Cardiac fibroblast (primary cell): ENCODE measurements at regions not wholly inside any gene's neighbourhood (a gene's known extent, or its start where the extent isn't known, plus 50 kb on each side); places are given as distances from the start of the nearest gene placed in this dataset.
"Not testable (repeated sequence)": the region's sequence is repeated elsewhere in the genome, so short reads cannot be mapped to it uniquely, and the experiment has no call there.

Experiments
- DNase-seq, 2 donors: peaks; one replicate each; pipeline versions ENCODE4 v3.0.0 to v3.0.0-alpha.2; 2010; ENCODE audit warnings: low read depth in 2 of 2
- H3K4me3 ChIP-seq, 2 donors: replicated peaks in 1 of 2; 1 replicate in 1 of 2; 2 replicates in 1 of 2; pipeline ENCODE4 v1.5.1; 2011; ENCODE audit warnings: low read depth in 2 of 2, low read length in 2 of 2, mild to moderate bottlenecking in 2 of 2, moderate library complexity in 1 of 2
- TF ChIP-seq, protein P1 (sequence below): IDR thresholded peaks from one replicate; pipeline ENCODE4 v1.5.1; 2011; ENCODE audit warnings: low read depth, mild to moderate bottlenecking, low read length, inconsistent platforms

- TF ChIP-seq, protein P1, sequence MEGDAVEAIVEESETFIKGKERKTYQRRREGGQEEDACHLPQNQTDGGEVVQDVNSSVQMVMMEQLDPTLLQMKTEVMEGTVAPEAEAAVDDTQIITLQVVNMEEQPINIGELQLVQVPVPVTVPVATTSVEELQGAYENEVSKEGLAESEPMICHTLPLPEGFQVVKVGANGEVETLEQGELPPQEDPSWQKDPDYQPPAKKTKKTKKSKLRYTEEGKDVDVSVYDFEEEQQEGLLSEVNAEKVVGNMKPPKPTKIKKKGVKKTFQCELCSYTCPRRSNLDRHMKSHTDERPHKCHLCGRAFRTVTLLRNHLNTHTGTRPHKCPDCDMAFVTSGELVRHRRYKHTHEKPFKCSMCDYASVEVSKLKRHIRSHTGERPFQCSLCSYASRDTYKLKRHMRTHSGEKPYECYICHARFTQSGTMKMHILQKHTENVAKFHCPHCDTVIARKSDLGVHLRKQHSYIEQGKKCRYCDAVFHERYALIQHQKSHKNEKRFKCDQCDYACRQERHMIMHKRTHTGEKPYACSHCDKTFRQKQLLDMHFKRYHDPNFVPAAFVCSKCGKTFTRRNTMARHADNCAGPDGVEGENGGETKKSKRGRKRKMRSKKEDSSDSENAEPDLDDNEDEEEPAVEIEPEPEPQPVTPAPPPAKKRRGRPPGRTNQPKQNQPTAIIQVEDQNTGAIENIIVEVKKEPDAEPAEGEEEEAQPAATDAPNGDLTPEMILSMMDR = no peak
- no peak overlapping the region for H3K4me3 ChIP-seq
- DNase-seq = no peak
These were observed 113.2 kb upstream of the CHST9 start for GRCh38 chr18:27298214-27298804.

GRCh38 chr18:27285973-27286562, 101.0 kb upstream of the CHST9 start:
- DNase-seq = not testable (repeated sequence)

GRCh38 chr18:27278131-27278530, 93.0 kb upstream of the CHST9 start:
- DNase-seq = no peak

More at GRCh38 chr18:27285973-27286562, 101.0 kb upstream of the CHST9 start:
- not testable (repeated sequence) for H3K4me3 ChIP-seq

DNA sequence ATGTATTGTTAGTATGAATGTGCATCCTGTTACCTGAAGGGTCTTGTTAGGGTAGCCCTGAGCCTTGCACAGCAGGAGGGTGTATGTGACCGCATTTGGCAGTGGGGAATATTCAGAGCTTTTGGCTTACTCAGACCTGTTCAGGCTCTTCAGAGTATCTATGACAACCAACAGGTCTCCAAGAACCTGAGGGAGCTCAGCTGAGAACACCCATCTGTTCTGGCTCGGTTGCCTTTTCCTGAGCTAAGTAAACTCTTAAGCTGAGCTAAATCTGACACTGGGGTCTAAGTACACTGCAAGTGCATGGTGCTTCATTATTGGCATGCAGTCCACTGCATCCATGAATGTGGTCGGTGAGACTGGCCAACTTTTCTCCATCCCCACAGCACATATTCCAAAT, 92.4 kb upstream of the CHST9 start:
- TF ChIP-seq, protein P1 = no peak
- no peak for DNase-seq
- H3K4me3 ChIP-seq = no peak overlapping the region

More at GRCh38 chr18:27278131-27278530, 93.0 kb upstream of the CHST9 start:
- TF ChIP-seq, protein P1 = no peak
- no peak overlapping the region for H3K4me3 ChIP-seq

DNA sequence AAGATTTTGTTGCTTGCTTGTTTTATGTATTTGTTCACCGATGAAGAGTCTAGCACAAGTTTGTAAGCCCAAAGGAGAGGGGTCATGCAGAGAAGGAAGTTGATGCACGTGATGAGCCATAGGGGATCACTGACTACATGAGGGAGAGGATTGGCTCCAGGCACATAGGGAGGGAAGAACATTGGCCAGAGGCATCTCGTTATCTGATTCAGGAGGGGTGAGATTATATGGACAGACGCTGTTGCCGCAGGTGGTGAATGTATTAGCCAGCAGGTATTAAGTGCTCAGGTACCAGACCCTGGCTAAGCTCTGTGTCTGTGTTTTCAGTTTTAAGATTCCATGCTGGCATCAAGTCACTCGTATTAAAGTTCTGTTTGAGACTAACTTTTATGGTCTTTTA, 91.8 kb upstream of the CHST9 start:
- TF ChIP-seq, protein P1 = no peak
- DNase-seq = no peak
- H3K4me3 ChIP-seq = no peak overlapping the region

DNA sequence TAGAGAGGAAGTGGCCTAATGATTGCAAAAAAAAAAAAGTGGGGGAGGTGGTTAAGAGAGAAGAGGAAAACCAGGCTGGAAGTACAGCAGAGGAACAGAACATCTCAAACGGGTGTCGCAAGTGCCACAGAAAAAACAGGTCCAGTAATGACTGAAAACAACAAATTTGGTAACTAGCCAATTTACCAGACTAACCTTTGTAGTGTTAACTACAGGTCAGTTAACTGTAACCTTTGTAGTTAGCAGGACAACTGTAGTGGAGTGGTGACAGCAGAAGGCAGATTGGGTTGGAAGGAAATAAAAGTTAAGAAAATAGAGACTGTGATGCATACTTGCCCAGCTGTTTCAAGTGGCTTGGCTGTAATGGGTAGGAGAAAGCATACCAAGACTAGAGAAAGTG, 91.4 kb upstream of the CHST9 start:
- no peak overlapping the region for H3K4me3 ChIP-seq
- DNase-seq = no peak

DNA sequence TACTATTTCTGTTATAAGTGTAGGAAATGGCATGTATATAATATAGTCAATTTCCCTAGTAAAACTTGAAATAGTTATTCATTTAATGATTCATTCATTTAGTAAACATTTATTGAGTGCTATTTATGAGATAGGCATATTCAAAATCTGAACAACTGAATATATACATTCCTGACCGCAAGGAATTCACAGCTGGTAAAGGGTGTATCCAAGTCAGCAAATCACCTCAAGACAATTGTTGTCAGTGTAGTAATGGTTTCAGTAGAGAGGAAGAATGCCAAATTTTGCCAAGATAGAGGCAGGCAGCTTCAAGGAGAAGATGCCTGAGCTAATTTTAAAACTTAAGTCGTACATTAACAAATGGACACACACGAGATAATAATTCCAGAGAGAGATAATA, 89.8 kb upstream of the CHST9 start:
- DNase-seq = no peak
- H3K4me3 ChIP-seq = no peak overlapping the region
- TF ChIP-seq, protein P1 = no peak

More for the DNA sequence above, 91.4 kb upstream of the CHST9 start:
- TF ChIP-seq, protein P1 = no peak
